ENCODE measurements at regions not wholly inside any gene's neighbourhood (a gene's known extent, or its start where the extent isn't known, plus 50 kb on each side); places are given as distances from the start of the nearest gene placed in this dataset.
"Not testable (repeated sequence)": the region's sequence is repeated elsewhere in the genome, so short reads cannot be mapped to it uniquely, and the experiment has no call there.

GRCh38 chrY:8815616-8816015 is 521.6 kb upstream of the TSPY4 start:
- H3K4me3 Mint-ChIP-seq, result no peak overlapping the region

GRCh38 chrY:8820032-8820431 is 517.2 kb upstream of the TSPY4 start:
- Mint-ChIP-seq H3K27ac (no peak overlapping the region), H3K27me3 (ENCODE audit: low read depth) (no peaks in the 10 kb centered on the region), H3K4me1 (ENCODE audit: low read depth) (no peaks in the 10 kb centered on the region), H3K4me3 (no peak overlapping the region), H3K9me3 (ENCODE audit: insufficient read depth) (no peaks in the 10 kb centered on the region), H3K36me3 (ENCODE audit: low read depth) (no peaks in the 10 kb centered on the region)
- ChIA-PET CTCF (no interaction called here), POLR2A (no interaction called here)
- DNase-seq, result no peak
- no peak for ATAC-seq

More at GRCh38 chrY:8815616-8816015, 521.6 kb upstream of the TSPY4 start:
- Mint-ChIP-seq H3K9me3 (ENCODE audit: insufficient read depth) (no peaks in the 10 kb centered on the region), H3K27me3 (ENCODE audit: low read depth) (no peaks in the 10 kb centered on the region), H3K36me3 (ENCODE audit: low read depth) (no peaks in the 10 kb centered on the region), H3K4me1 (ENCODE audit: low read depth) (no peaks in the 10 kb centered on the region), H3K27ac (no peak overlapping the region)
- ChIA-PET POLR2A (no interaction called here), CTCF (no interaction called here)
- no peak for ATAC-seq
- no peak for DNase-seq

DNA sequence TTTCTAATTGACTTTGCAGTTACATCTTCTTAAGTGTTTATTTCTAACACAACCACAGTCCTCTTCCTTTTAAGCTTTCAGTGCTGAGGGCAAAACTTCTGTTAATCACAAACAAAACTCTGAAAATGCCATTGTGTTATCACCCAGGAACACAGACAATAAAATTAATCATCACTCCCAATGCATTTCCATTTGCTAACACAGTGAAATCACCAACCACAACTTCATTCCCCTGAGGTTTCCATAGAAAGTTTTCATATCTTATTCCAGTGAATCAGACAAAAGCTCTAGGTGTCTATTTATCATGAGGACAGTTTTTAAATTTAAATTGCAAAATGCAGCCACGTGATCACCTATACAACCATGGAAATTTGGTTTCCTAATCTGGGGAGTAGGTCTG is 516.2 kb upstream of the TSPY4 start:
- no peaks in the 10 kb centered on the region for H3K36me3 Mint-ChIP-seq (ENCODE audit: low read depth)
- no peak overlapping the region for H3K27ac Mint-ChIP-seq
- H3K4me1 Mint-ChIP-seq (ENCODE audit: low read depth), result no peaks in the 10 kb centered on the region
- no peaks in the 10 kb centered on the region for H3K9me3 Mint-ChIP-seq (ENCODE audit: insufficient read depth)
- ChIA-PET CTCF (no interaction called here), POLR2A (no interaction called here)
- H3K27me3 Mint-ChIP-seq (ENCODE audit: low read depth), result no peaks in the 10 kb centered on the region
- H3K4me3 Mint-ChIP-seq, result no peak overlapping the region
- no peak for ATAC-seq
- DNase-seq, result no peak

DNA sequence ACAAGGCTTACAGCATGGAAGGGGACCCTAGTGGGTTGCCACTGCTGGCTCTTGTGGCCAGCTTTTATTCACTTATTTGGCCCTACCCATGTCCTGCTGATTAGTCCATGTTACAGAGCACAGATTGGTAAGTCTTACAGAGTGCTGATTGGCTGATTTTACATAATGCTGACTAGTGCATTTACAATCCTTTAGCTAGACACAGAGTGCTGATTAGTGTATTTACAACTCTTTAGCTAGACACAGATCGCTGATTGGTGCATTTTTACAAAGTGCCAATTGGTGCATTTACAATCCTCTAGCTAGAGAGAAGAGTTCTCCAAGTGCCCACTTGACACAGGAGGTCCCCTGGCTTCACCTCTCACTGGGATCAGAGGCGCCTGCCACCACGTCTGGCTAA is 485.0 kb upstream of the TSPY4 start:
- H3K27ac Mint-ChIP-seq, result no peak overlapping the region
- ChIA-PET POLR2A (interaction anchor here (0.6 kb wide), 1 partner anchor 1834 kb away, joined by 3 read pairs; no protein-coding TSS in a partner anchor), CTCF (no interaction called here)
- no peak for DNase-seq
- H3K4me3 Mint-ChIP-seq, result no peak overlapping the region
- no peaks in the 10 kb centered on the region for H3K36me3 Mint-ChIP-seq (ENCODE audit: low read depth)
- H3K9me3 Mint-ChIP-seq (ENCODE audit: insufficient read depth), result no peaks in the 10 kb centered on the region
- ATAC-seq, result no peak
- no peaks in the 10 kb centered on the region for H3K4me1 Mint-ChIP-seq (ENCODE audit: low read depth)
- H3K27me3 Mint-ChIP-seq (ENCODE audit: low read depth), result no peaks in the 10 kb centered on the region

- POLR2A ChIA-PET, result no interaction called here
- CTCF ChIA-PET, result no interaction called here
- no peaks in the 10 kb centered on the region for H3K4me1 Mint-ChIP-seq (ENCODE audit: low read depth)
- H3K9me3 Mint-ChIP-seq (ENCODE audit: insufficient read depth), result no peaks in the 10 kb centered on the region
- no peak overlapping the region for H3K27ac Mint-ChIP-seq
- H3K27me3 Mint-ChIP-seq (ENCODE audit: low read depth), result no peaks in the 10 kb centered on the region
- no peak for DNase-seq
- H3K4me3 Mint-ChIP-seq, result no peak overlapping the region
- no peak for ATAC-seq
- no peaks in the 10 kb centered on the region for H3K36me3 Mint-ChIP-seq (ENCODE audit: low read depth)
Measured at GRCh38 chrY:8888371-8888770, 448.9 kb upstream of the TSPY4 start.

GRCh38 chrY:8897876-8898275 is 439.4 kb upstream of the TSPY4 start:
- Mint-ChIP-seq H3K27me3 (ENCODE audit: low read depth) (no peaks in the 10 kb centered on the region), H3K4me1 (ENCODE audit: low read depth) (no peaks in the 10 kb centered on the region), H3K36me3 (ENCODE audit: low read depth) (no peaks in the 10 kb centered on the region), H3K27ac (no peak overlapping the region), H3K9me3 (ENCODE audit: insufficient read depth) (no peaks in the 10 kb centered on the region), H3K4me3 (no peak overlapping the region)
- no peak for DNase-seq
- ChIA-PET POLR2A (no interaction called here), CTCF (no interaction called here)
- ATAC-seq, result no peak

- ATAC-seq, result no peak
- no peaks in the 10 kb centered on the region for H3K9me3 Mint-ChIP-seq (ENCODE audit: insufficient read depth)
- H3K4me1 Mint-ChIP-seq (ENCODE audit: low read depth), result no peaks in the 10 kb centered on the region
- no peak overlapping the region for H3K27ac Mint-ChIP-seq
- H3K36me3 Mint-ChIP-seq (ENCODE audit: low read depth), result no peaks in the 10 kb centered on the region
- H3K4me3 Mint-ChIP-seq, result no peak overlapping the region
- no peaks in the 10 kb centered on the region for H3K27me3 Mint-ChIP-seq (ENCODE audit: low read depth)
- ChIA-PET CTCF (no interaction called here), POLR2A (no interaction called here)
- DNase-seq, result no peak
Measured at GRCh38 chrY:8905141-8905540, 432.1 kb upstream of the TSPY4 start.

DNA sequence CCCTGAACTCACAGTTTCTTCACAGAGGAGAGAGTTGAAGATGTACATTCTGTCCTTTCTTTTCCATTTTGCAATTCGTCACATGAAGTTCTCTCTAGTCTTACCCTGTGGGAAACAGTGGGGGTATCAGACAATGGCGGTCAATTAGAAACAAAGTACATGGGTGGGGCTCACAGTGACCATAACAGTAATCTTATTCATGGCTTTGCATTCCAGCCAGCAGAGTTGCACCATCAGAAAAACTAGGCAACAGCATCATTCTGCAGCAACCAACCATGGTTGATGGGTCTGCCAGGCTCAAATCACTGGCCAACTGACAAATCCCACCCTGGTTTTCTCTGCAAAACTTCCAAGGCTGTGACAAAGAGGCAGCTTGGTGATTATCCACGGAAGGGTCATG is 414.7 kb upstream of the TSPY4 start:
- H3K27me3 Mint-ChIP-seq (ENCODE audit: low read depth); H3K4me1 Mint-ChIP-seq (ENCODE audit: low read depth); H3K36me3 Mint-ChIP-seq (ENCODE audit: low read depth); DNase-seq; POLR2A ChIA-PET; H3K27ac Mint-ChIP-seq; ATAC-seq; H3K9me3 Mint-ChIP-seq (ENCODE audit: insufficient read depth); CTCF ChIA-PET; H3K4me3 Mint-ChIP-seq: not testable (repeated sequence)

Data from activated CD8-positive, alpha-beta T cell treated with anti-CD3 and anti-CD28 coated beads, Interleukin-2, amount 10 ng/mL, durations not matched to agents 7 days and 5 days (primary cell).